ENCODE measurements at regions not wholly inside any gene's neighbourhood (a gene's known extent, or its start where the extent isn't known, plus 50 kb on each side); places are given as distances from the start of the nearest gene placed in this dataset.

DNA sequence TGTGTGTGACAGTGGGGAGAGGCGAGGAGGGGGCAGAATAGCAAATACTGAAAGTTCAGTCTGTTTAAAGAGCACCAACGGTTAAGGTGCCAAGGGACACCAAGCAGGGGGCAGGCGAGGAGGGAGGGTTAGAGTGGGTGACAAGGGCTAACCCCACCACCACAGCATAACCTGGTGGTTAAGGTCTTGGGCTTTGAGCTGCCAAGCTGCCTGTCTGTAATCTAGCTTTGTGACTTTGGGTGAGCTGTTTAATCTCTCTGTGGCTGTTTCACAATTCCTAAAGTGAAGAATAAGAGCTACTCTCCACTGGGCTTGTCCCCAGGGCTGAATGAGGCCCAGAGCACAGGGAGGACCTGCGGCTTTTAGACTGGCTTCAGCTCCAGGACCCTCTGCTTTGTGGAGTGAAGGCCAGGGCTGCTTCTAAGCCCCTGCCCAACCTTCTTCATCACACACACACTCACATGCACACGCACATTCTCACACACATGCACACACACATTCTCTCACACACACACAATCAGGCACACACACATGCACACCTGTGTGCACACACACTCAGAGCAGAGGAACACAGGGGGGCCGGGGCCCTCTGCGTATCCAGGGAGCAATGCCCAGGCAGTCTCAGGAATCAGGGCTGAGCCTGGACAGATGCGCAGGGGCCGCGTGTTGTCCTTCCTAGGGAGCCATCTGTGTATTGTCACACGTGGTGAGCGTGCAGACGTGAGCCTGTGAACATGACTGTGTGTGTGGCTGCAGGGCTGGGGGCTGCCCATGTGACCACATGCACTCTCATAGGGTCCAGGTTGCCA is 101.6 kb upstream of the TARDBP start:
- H3K4me3 ChIP-seq (ENCODE audit: low read depth, low read length): no peak overlapping the region
- TF ChIP-seq, protein P1, sequence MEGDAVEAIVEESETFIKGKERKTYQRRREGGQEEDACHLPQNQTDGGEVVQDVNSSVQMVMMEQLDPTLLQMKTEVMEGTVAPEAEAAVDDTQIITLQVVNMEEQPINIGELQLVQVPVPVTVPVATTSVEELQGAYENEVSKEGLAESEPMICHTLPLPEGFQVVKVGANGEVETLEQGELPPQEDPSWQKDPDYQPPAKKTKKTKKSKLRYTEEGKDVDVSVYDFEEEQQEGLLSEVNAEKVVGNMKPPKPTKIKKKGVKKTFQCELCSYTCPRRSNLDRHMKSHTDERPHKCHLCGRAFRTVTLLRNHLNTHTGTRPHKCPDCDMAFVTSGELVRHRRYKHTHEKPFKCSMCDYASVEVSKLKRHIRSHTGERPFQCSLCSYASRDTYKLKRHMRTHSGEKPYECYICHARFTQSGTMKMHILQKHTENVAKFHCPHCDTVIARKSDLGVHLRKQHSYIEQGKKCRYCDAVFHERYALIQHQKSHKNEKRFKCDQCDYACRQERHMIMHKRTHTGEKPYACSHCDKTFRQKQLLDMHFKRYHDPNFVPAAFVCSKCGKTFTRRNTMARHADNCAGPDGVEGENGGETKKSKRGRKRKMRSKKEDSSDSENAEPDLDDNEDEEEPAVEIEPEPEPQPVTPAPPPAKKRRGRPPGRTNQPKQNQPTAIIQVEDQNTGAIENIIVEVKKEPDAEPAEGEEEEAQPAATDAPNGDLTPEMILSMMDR (IDR thresholded peaks at IDR 0.05; ENCODE audit: control insufficient read depth, extremely low read depth, insufficient read depth): no peak
- DNase-seq (ENCODE audit: low read depth): no peak

DNA sequence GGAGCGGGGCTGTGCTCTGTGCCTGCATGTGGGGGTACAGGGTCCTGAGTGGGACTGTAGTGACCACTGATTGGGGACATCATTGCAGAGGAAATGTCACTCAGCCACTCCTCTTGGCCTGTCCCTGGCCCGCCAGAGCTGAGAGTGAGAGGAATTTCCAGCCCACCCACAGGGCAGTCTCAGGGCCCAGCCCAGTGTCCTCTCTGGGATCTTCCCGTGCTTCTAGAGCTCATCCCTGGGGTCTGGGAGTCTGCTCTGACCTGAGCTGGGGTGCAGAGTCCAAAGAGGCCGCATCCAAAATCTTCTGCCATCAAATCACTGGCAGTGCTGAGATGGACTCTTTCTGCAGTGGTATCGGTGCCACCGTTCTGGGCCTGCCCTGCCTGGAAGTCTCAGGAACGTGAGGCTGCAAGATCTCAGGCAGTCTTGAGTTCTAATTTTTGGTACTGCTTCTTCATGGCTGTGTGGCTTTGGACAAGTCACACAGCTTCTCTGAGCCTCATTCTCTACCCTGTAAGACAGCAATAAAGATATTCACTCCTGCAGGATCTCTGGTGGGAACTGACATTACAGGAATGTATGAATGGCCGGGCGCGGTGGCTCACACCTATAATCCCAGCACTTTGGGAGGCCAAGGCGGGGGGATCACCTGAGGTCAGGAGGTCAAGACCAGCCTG is 100.8 kb upstream of the TARDBP start:
- TF ChIP-seq, protein P1 (IDR thresholded peaks at IDR 0.05; ENCODE audit: control insufficient read depth, extremely low read depth, insufficient read depth): no peak

DNA sequence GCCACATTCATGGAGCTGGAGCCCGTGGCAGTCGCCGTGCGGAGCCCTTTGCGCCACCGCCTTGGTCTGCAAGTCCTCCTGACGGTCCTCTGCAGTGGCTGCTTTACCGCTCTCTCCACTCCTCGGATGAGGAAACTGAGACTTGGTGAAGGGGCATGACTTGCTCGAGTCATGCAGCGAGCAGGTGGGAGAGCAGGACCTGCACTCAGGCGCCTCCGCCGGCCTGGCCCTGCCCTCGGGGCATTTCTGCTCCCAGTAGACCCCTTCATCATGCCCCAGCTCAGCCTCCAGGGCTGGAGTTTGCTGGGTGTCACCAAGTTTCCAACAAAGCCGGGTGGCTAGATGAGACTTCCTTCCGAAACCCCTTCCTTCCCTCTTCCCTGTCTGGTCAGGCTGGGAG is 100.0 kb upstream of the TARDBP start:
- TF ChIP-seq, protein P1 (IDR thresholded peaks at IDR 0.05; ENCODE audit: control insufficient read depth, extremely low read depth, insufficient read depth): no peak
- H3K4me3 ChIP-seq (ENCODE audit: low read depth, low read length): no peak overlapping the region
- no peak for DNase-seq (ENCODE audit: low read depth)

More for the DNA sequence above, 100.8 kb upstream of the TARDBP start:
- no peak overlapping the region for H3K4me3 ChIP-seq (ENCODE audit: low read depth, low read length)
- no peak for DNase-seq (ENCODE audit: low read depth)

GRCh38 chr1:10914056-10914455 is 98.4 kb upstream of the TARDBP start:
- DNase-seq (ENCODE audit: low read depth): no peak
- no peak overlapping the region for H3K4me3 ChIP-seq (ENCODE audit: low read depth, low read length)
- TF ChIP-seq, protein P1 (IDR thresholded peaks at IDR 0.05; ENCODE audit: control insufficient read depth, extremely low read depth, insufficient read depth): no peak

DNA sequence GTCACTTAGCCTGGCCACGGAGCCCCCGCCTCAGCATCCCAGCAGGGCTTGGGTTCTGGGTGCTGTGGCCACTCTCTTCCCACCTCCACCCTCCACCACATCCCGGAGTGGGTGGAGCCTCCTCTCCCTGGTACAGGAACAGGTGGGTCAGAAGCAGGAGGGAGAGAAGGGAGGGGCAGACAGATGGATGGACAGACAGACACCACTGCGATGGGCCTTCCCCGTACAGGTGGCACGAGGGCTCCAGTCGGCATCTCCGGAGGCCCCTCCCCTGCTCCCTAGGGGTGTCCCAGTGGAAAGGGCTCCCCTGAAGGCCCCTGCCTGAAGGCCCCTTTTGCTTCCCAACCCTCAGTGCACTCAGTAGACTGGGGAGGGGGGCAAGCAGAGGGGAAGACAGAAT is 96.9 kb upstream of the TARDBP start:
- no peak for DNase-seq (ENCODE audit: low read depth)
- no peak overlapping the region for H3K4me3 ChIP-seq (ENCODE audit: low read depth, low read length)
- TF ChIP-seq, protein P1 (IDR thresholded peaks at IDR 0.05; ENCODE audit: control insufficient read depth, extremely low read depth, insufficient read depth): no peak

DNA sequence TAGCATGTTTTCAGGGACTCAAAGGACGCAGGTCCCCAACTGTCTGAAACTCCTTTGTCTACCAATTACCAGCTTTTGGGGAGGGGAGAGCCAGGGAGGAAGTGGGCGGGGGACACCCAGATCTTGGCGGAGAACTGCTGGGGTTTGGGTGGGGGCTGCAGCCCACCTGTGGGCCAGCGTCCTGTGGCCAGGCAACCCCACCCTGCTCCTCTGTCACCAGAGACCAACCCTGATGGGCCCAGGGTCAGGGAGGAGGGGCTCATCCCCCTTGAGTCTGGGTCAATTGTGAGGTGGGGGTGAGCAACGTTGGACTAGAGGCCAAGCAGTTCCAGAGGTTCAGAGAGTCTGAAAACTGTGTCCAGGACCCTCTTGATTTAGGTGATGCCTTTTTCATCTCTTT is 96.1 kb upstream of the TARDBP start:
- H3K4me3 ChIP-seq (ENCODE audit: low read depth, low read length): no peak overlapping the region
- TF ChIP-seq, protein P1 (IDR thresholded peaks at IDR 0.05; ENCODE audit: control insufficient read depth, extremely low read depth, insufficient read depth): no peak
- DNase-seq (ENCODE audit: low read depth): no peak

Measured in LNCaP clone FGC (cell line).